Mucosa of stomach (tissue), 1 donor: ENCODE measurements at regions not wholly inside any gene's neighbourhood (a gene's known extent, or its start where the extent isn't known, plus 50 kb on each side); places are given as distances from the start of the nearest gene placed in this dataset.

ENCODE experiments used
- H3K27me3 ChIP-seq: one replicate; pipeline ENCODE4 v1.7.0; 2013; ENCODE audit warnings: mild to moderate bottlenecking, low read length; ENCODE audit not compliant: control insufficient read depth, insufficient read depth
- H3K36me3 ChIP-seq: one replicate; pipeline ENCODE4 v1.7.0; 2013; ENCODE audit warnings: low read length; ENCODE audit not compliant: control insufficient read depth, insufficient read depth
- H3K4me1 ChIP-seq: one replicate; pipeline ENCODE4 v1.7.0; 2013; ENCODE audit warnings: mild to moderate bottlenecking, low read length; ENCODE audit not compliant: control insufficient read depth, insufficient read depth
- H3K4me3 ChIP-seq: one replicate; pipeline ENCODE4 v1.7.0; 2013; ENCODE audit warnings: low read length
- H3K9ac ChIP-seq: one replicate; pipeline ENCODE4 v1.7.0; 2013; ENCODE audit warnings: mild to moderate bottlenecking, low read length, moderate library complexity
- H3K9me3 ChIP-seq: one replicate; pipeline ENCODE4 v1.7.0; 2013; ENCODE audit warnings: mild to moderate bottlenecking, low read length, moderate library complexity; ENCODE audit not compliant: control insufficient read depth
- donor health status: Pancreatic carcinoma.

DNA sequence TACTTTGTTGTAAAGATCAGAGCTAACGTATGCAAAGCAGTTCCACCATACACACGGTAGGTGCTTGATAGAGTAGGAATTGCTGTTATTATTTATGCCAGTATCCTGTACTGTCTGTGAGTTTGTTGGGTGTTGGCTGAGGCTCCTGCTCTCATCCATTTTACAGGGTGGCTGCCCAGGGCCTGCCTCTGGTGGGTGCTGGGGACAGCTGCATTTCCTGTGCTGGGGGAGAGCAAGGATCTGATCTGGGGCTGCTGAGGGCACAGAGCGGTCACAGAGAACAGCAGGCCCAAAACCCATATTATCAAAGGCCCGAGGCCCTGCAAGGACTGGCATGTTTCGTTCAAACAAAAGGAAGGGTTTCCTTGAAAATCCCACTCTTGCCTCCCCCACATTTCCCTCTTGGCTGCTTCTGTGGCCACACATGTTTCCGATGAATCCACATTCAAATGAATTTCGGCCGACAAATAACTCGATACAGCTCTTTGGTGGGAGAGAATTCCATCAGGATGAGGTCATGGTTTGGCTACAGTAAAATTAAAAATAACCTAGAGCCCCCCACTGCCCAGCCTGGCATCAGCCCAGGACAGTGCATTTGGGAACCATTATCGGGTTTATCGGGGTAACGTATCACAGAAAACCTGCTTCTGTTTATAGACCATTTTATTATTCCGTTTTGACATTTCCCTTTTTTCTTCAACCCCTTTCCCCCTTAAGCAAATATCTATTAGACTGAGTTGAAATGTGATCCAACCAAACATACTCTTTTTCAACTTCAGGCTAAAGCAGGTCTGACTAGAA lies 143.4 kb downstream of the CYRIA start:
- no peak overlapping the region for H3K9ac ChIP-seq
- H3K4me1 ChIP-seq, result no peaks in the 10 kb centered on the region
- no peaks in the 10 kb centered on the region for H3K9me3 ChIP-seq
- no peaks in the 10 kb centered on the region for H3K27me3 ChIP-seq
- H3K36me3 ChIP-seq, result no peaks in the 10 kb centered on the region
- no peak overlapping the region for H3K4me3 ChIP-seq

DNA sequence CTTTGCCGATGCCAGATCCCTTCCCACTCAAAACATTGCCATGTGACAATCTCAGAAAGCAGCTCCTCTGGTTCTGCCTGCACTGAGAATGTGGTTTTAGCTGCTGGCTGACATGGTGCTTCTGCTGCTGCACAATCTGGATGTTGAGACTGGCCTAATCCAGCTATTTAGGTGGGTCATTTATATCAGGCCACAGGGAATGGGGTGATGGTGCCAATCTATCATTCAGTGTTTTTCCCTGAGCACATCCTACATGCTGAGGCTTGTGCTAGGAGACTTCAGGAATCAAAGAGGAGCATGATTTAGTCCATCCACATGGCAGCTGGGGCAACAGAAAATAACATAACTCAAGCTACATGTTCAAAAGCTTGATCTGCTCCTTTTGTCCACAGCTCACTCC lies 144.7 kb downstream of the CYRIA start:
- H3K27me3 ChIP-seq, result peaks cover under 1% of the 10 kb centered on the region
- H3K9ac ChIP-seq, result no peak overlapping the region
- H3K4me1 ChIP-seq, result no peaks in the 10 kb centered on the region
- H3K36me3 ChIP-seq, result no peaks in the 10 kb centered on the region
- H3K9me3 ChIP-seq, result no peaks in the 10 kb centered on the region
- H3K4me3 ChIP-seq, result no peak overlapping the region

DNA sequence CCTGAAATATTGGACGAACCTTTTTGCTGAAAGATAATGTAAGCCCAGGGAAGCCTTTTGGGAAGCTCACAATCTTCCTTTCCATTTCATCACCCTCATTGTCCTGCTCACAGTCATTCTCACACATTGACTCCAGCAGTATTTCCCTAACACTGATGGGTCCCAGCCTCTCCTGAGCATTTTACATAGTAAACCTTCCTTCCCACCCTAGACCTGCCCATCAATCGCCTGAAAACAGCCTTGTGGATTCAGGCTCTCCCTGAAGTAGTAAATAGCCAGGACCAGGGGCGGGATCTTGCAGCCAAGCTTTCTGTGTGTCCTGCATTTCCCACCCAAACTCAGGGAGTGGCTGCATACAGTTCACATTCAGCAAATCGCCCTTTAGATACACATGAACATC lies 149.9 kb downstream of the CYRIA start:
- Histone ChIP-seq H3K4me3 (no peak overlapping the region), H3K27me3 (peaks cover 9% of the 10 kb centered on the region), H3K36me3 (no peaks in the 10 kb centered on the region)

DNA sequence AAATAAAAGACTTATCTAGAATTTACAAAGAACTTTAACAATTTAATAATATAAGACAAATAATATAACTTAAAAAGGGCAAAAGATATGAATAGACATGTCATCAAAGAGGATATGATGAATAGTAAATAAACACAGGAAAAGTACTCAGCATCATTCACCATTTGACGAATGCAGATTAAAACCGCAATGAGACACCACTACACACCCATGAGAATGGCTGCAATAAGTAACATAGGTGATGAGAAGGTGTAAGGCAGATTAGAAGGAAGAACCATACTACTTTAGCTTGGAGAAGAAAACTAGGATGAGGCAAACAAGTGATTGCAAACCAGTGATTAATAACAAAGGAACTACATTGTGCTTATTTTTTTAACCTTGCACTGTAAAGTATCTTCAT lies 152.0 kb downstream of the CYRIA start:
- Histone ChIP-seq H3K36me3 (no peaks in the 10 kb centered on the region), H3K9me3 (no peaks in the 10 kb centered on the region), H3K27me3 (peaks cover 26% of the 10 kb centered on the region), H3K4me1 (no peaks in the 10 kb centered on the region), H3K4me3 (no peak overlapping the region), H3K9ac (no peak overlapping the region)

More for the DNA sequence above, 149.9 kb downstream of the CYRIA start:
- no peaks in the 10 kb centered on the region for H3K9me3 ChIP-seq
- no peaks in the 10 kb centered on the region for H3K4me1 ChIP-seq
- no peak overlapping the region for H3K9ac ChIP-seq

DNA sequence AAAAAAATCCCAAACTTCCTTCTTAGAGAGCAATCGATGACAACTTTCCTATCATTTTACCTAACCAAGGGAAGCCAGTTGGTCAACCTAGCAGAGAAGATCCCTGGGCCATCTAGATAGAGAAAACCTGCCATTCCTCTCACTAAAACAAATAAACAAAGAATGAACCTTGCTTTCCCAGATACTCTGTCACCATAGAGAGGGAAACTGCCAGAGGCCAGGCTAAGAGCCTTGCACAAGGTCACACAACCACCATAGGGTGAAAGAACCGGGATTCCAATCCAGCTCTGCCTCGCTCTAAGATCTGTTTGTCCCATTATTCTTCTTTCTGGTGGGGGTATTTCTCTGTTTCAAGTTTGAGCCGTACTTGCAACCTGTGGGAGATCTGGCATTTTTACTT lies 154.6 kb downstream of the CYRIA start:
- no peak overlapping the region for H3K9ac ChIP-seq
- peaks cover 45% of the 10 kb centered on the region for H3K27me3 ChIP-seq
- peaks cover 12% of the 10 kb centered on the region for H3K4me1 ChIP-seq
- no peaks in the 10 kb centered on the region for H3K36me3 ChIP-seq
- H3K4me3 ChIP-seq, result no peak overlapping the region
- no peaks in the 10 kb centered on the region for H3K9me3 ChIP-seq

DNA sequence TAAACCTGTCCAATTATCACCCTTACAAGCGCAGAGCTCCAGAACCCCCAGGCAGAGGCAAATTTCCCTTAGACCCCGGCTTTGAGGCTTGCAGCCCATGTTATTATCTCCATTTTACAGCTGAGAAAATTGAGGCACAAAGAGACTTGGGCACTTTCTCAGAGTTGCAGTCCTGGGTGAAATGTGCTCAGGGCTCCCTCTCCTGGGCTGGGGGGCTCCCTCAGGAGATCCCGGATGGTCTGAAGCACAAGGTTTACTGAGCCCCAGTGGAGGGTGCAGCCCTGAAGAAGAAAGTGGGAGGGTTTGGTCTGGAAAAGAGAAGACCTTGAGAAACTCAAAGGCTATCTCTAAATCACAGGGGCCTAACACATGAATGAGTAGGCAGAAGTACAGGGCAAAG lies 156.6 kb downstream of the CYRIA start:
- H3K36me3 ChIP-seq, result no peaks in the 10 kb centered on the region
- H3K9me3 ChIP-seq, result no peaks in the 10 kb centered on the region
- H3K9ac ChIP-seq, result no peak overlapping the region
- peaks cover 36% of the 10 kb centered on the region for H3K27me3 ChIP-seq
- H3K4me1 ChIP-seq, result peaks cover 12% of the 10 kb centered on the region
- H3K4me3 ChIP-seq, result no peak overlapping the region

DNA sequence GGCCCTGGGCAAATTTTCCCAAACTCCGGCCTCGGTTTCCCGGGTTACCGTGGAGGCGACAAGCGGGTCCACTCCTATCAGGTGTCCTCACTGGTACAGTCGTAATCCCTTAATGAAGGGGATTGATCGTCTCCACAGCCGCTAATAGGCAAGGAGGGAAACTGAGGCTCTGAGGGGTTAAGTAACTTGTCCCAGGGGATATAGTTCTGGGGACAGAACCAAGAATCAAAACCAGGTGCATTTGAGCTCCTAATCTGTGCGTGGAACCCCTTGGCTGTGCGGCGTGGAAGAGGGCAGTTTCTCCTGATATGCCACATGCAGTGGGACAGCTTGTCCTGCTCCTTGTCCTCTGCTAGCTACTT lies 157.2 kb downstream of the CYRIA start:
- H3K36me3 ChIP-seq, result no peaks in the 10 kb centered on the region
- H3K9me3 ChIP-seq, result no peaks in the 10 kb centered on the region
- no peak overlapping the region for H3K4me3 ChIP-seq
- H3K9ac ChIP-seq, result no peak overlapping the region
- H3K27me3 ChIP-seq, result peaks cover 36% of the 10 kb centered on the region
- peaks cover 12% of the 10 kb centered on the region for H3K4me1 ChIP-seq

DNA sequence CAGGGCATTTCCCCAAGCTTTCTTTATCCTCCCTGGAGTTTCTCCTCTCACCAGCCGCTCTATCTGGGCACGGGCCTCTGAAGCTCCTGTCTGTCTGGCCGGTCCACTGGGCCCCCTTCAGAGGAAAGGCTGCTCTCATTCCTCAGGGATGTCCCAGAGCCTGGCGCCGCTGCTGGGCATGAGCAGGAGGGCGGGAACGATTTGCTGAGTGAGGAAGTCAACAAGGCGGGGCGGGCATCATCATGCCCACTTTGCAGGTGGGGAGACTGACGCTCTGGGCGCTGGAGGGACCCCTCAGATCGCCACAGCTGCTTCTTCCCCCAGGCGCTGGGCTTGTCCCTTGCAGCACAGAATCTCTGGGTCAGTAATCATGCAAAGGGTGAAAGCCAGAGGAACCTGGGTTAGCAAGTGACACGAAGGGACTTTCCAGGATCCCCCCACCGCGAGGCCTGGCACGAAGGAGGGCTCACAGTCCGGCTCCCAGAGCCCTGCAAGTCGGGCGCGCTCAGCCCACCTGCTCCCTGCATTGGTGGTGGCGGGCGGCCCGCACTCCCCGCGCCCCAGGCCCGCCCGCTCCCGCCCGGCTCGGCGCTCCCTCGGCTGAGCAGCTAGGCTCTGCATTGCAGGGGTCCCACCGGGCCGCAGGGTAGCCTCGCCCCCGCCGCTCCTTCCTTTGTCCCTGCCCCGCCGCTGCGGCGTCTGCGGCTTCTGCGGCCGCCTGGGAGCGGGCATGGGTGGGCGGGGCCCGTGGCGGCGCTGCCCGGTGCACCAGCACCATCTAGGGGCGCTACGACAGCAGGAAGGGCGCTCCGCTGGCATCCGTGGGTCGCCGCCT lies 157.8 kb downstream of the CYRIA start:
- Histone ChIP-seq H3K36me3 (no peaks in the 10 kb centered on the region), H3K4me3 (no peak overlapping the region), H3K4me1 (peaks cover 12% of the 10 kb centered on the region), H3K27me3 (peaks cover 36% of the 10 kb centered on the region), H3K9me3 (no peaks in the 10 kb centered on the region), H3K9ac (no peak overlapping the region)

DNA sequence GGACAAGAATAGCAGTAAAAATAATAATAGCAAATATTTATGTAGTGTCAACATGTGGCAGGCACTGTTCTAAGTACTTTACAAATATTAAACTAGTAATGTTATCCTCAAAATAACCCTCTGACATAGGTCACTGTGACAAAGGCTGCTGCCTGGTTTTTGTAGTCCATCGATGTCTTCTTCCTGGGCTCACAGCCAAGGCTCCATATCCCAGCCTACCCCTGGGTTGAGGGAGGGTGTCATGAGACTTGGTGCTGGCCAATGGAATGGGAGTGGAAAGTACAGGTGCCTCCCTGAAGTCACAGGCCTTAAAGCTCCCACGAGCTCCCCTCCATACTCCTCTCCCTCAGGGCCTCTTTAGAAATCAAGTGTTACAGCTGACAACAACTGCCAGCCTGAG lies 159.3 kb downstream of the CYRIA start:
- Histone ChIP-seq H3K4me1 (peaks cover 12% of the 10 kb centered on the region), H3K4me3 (no peak overlapping the region), H3K36me3 (no peaks in the 10 kb centered on the region), H3K9ac (no peak overlapping the region), H3K9me3 (no peaks in the 10 kb centered on the region), H3K27me3 (peaks cover 36% of the 10 kb centered on the region)

DNA sequence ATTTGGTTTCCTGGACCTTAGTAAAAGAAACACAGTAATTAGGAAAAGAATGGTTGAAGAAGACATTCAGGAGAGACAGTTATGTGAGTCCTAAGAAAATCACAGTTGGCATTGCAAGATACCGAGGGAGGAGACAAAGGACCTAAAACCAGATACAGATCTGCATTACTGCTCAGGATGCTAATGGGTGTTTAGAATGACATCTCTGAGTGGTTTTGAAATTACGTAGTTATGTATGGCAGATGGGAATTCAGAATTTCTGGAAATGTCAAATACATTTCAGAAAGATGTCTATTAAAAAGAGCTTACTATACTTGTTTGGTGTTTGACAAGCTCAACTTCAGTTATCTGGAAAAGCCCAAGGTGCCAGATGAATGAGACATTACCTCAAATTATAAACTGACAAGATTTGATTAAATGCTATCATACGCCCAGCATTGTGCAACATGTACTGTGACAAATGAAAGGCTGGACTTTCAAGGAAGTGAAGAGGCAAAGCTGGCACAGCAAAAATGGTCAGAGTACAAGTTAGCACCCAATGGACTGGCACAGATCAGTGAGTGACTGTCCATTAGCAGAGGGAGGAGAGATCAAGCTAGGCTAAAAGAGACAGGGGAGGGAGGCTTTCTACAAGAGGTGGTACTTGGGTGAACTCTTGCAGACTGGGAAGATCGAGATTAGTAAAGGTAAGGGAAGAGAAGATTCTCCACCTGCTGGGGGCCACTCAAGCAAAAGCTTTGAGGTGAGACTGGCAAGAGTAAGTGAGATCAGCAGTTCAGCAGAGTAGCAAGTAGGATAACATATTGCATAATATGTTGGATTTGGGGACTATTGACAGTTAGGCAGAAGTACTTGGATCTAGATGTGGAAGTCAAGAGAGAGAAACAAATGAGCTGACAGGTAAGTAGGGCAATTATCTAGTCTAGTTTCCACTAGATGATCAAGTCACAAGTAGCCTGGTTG lies 168.9 kb downstream of the CYRIA start:
- H3K9me3 ChIP-seq, result no peaks in the 10 kb centered on the region
- H3K36me3 ChIP-seq, result no peaks in the 10 kb centered on the region
- no peaks in the 10 kb centered on the region for H3K4me1 ChIP-seq
- no peak overlapping the region for H3K9ac ChIP-seq
- H3K27me3 ChIP-seq, result no peaks in the 10 kb centered on the region
- H3K4me3 ChIP-seq, result no peak overlapping the region

DNA sequence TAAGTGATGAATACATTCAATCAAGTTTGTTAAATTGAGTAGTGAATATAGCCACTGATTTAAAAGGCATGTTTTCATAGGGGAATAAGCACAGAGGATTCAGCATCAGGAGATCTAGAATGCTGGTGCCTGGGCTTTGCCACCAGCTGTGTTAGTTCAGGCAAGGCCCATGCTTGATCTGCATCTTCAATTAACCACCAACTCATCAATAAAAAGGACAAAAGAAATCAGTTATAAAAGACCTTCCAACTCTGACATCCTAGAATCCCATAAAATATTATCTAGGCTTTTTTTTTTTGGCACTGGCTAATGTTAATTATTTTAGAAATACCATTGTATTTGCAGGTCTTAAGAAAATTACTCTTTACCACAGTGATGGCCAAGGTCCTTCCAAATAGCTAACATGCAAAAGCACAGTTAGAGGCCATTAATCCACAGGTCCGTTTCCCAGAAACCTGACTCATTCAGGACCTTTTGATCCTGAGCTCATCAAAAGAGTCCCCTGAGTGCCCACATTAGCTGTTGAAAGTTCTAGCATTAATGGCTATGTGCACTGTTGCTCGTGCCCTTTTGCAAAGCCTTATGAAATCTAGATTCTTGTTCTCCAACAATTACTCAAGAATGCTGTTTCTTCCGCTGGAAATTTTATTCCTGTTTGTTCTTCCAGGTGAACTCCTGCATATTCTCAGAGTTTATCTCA lies 170.0 kb downstream of the CYRIA start:
- H3K4me1 ChIP-seq, result no peaks in the 10 kb centered on the region
- no peak overlapping the region for H3K4me3 ChIP-seq
- no peak overlapping the region for H3K9ac ChIP-seq
- no peaks in the 10 kb centered on the region for H3K27me3 ChIP-seq
- no peaks in the 10 kb centered on the region for H3K36me3 ChIP-seq
- no peaks in the 10 kb centered on the region for H3K9me3 ChIP-seq
